ENCODE measurements at regions not wholly inside any gene's neighbourhood (a gene's known extent, or its start where the extent isn't known, plus 50 kb on each side); places are given as distances from the start of the nearest gene placed in this dataset.
"Not testable (repeated sequence)": the region's sequence is repeated elsewhere in the genome, so short reads cannot be mapped to it uniquely, and the experiment has no call there.

- DNase-seq (ENCODE audit: low read depth in 1 of 2, low spot score in 1 of 2) (no peak), FAIRE-seq (no peak), ATAC-seq (no peak)
- ChIA-PET POLR2A (no interaction called here), CTCF (no interaction called here)
- Histone ChIP-seq H3K9me3 (peaks cover 4% of the 10 kb centered on the region; the same call in 2 of the 3 replicates), H3K4me1 (no peaks in the 10 kb centered on the region), H3K4me3 (no peak overlapping the region), H3K27ac (no peak overlapping the region), H3K4me2 (no peak overlapping the region)
- no peak for TF ChIP-seq BCL3 (IDR thresholded peaks at IDR 0.05)
- TF ChIP-seq RFX5 (IDR thresholded peaks at IDR 0.05): no peak
- no peak for TF ChIP-seq EHMT2 (IDR thresholded peaks at IDR 0.05; ENCODE audit: low read depth)
- TF ChIP-seq CHD4 (IDR thresholded peaks at IDR 0.05; ENCODE audit: borderline replicate concordance): no peak
- no peak for TF ChIP-seq HEYL (CRISPR knock-in tag; IDR thresholded peaks at IDR 0.05)
- no peak for TF ChIP-seq POLR2AphosphoS2 (conservative IDR thresholded peaks at IDR 0.05; ENCODE audit: low read length)
- TF ChIP-seq NR3C1 (IDR thresholded peaks at IDR 0.05): no peak
- no peak for TF ChIP-seq USF2 (IDR thresholded peaks at IDR 0.05)
- no peak for TF ChIP-seq RCOR1 (IDR thresholded peaks at IDR 0.05; ENCODE audit: low read depth, low read length)
- TF ChIP-seq FOSB (CRISPR knock-in tag; IDR thresholded peaks at IDR 0.05): no peak
- no peak for TF ChIP-seq ZC3H11A (IDR thresholded peaks at IDR 0.05)
- no peak for TF ChIP-seq FOSL2 (IDR thresholded peaks at IDR 0.05)
- TF ChIP-seq FOSL2 (CRISPR knock-in tag; IDR thresholded peaks at IDR 0.05): no peak
- no peak for TF ChIP-seq EHF (CRISPR knock-in tag; IDR thresholded peaks at IDR 0.05)
- 58% methylated on average over 23 of the region's 25 CpGs for WGBS (ENCODE audit: missing lambda C conversion rate)
Observed at GRCh38 chr14:104307627-104308401, 169.4 kb downstream of the KIF26A start.

DNA sequence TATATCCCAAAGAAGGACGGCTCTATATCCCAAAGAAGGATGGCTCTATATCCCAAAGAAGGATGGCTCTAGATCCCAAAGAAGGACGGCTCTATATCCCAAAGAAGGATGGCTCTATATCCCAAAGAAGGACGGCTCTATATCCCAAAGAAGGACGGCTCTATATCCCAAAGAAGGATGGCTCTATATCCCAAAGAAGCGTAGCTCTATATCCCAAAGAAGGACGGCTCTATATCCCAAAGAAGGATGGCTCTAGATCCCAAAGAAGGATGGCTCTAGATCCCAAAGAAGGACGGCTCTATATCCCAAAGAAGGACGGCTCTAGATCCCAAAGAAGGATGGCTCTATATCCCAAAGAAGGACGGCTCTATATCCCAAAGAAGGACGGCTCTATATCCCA lies 170.1 kb downstream of the KIF26A start:
- POLR2A ChIA-PET; H3K9me3 ChIP-seq; DNase-seq (ENCODE audit: low read depth in 1 of 2, low spot score in 1 of 2); H3K27ac ChIP-seq; H3K4me3 ChIP-seq; ATAC-seq; H3K4me1 ChIP-seq; H3K4me2 ChIP-seq; FAIRE-seq: not testable (repeated sequence)
- CTCF ChIA-PET: interaction anchor here (0.5 kb wide), 1 partner anchor 83 kb away, joined by 3 read pairs; no protein-coding TSS in a partner anchor
- 11% methylated on average over 10 of the region's 10 CpGs for WGBS (ENCODE audit: missing lambda C conversion rate)

- no peak for TF ChIP-seq ZC3H11A (IDR thresholded peaks at IDR 0.05)
- TF ChIP-seq MYC (IDR thresholded peaks at IDR 0.05; ENCODE audit: borderline replicate concordance, low read length): no peak
- TF ChIP-seq RNF2 (IDR thresholded peaks at IDR 0.05; ENCODE audit: borderline replicate concordance, low read depth): no peak
- no peak overlapping the region for H3K27ac ChIP-seq
- FAIRE-seq (no peak), ATAC-seq (no peak), DNase-seq (ENCODE audit: low read depth in 1 of 2, low spot score in 1 of 2) (no peak)
- no peak overlapping the region for H3K4me3 ChIP-seq
- ChIA-PET CTCF (interaction anchor here (0.9 kb wide), 1 partner anchor 56 kb away, joined by 3 read pairs; no protein-coding TSS in a partner anchor), POLR2A (no interaction called here)
- H3K4me2 ChIP-seq: no peak overlapping the region
- 5% methylated on average over 4 of the region's 8 CpGs for WGBS (ENCODE audit: missing lambda C conversion rate)
- peaks cover 4% of the 10 kb centered on the region; the same call in 2 of the 3 replicates for H3K9me3 ChIP-seq
- no peaks in the 10 kb centered on the region for H3K4me1 ChIP-seq
Observed at GRCh38 chr14:104309657-104310369, 171.4 kb downstream of the KIF26A start.

- FAIRE-seq: no peak
- no peak for DNase-seq (ENCODE audit: low read depth in 1 of 2, low spot score in 1 of 2)
- WGBS (ENCODE audit: missing lambda C conversion rate): 8% methylated on average over 4 of the region's 4 CpGs
- TF ChIP-seq JUNB (IDR thresholded peaks at IDR 0.05) (no peak), CEBPB (IDR thresholded peaks at IDR 0.05) (no peak), ZC3H11A (IDR thresholded peaks at IDR 0.05) (no peak), FOSB (CRISPR knock-in tag; IDR thresholded peaks at IDR 0.05) (no peak), MAFK (IDR thresholded peaks at IDR 0.05; ENCODE audit: partially characterized antibody) (no peak), CBX2 (IDR thresholded peaks at IDR 0.05; ENCODE audit: borderline replicate concordance, low read depth) (no peak), JUN (IDR thresholded peaks at IDR 0.05) (no peak), FOSL2 (IDR thresholded peaks at IDR 0.05) (no peak), FOSL2 (CRISPR knock-in tag; IDR thresholded peaks at IDR 0.05) (no peak), CHD2 (IDR thresholded peaks at IDR 0.05; ENCODE audit: low read length, partially characterized antibody) (no peak), HDAC2 (IDR thresholded peaks at IDR 0.05) (no peak), KDM5A (IDR thresholded peaks at IDR 0.05) (no peak), ZSCAN20 (CRISPR knock-in tag; IDR thresholded peaks at IDR 0.05) (no peak), EP300 (IDR thresholded peaks at IDR 0.05) (no peak), RFX5 (IDR thresholded peaks at IDR 0.05) (no peak), CBX8 (IDR thresholded peaks at IDR 0.05) (no peak), HOXB13 (CRISPR knock-in tag; IDR thresholded peaks at IDR 0.05; ENCODE audit: low read depth) (no peak), TFCP2L1 (CRISPR knock-in tag; IDR thresholded peaks at IDR 0.05) (no peak), HOXA7 (CRISPR knock-in tag; IDR thresholded peaks at IDR 0.05) (no peak), EHMT2 (IDR thresholded peaks at IDR 0.05; ENCODE audit: low read depth) (no peak)
- Histone ChIP-seq H3K4me3 (no peak overlapping the region), H3K4me2 (no peak overlapping the region), H3K27ac (no peak overlapping the region), H3K9me3 (peaks cover 4% of the 10 kb centered on the region; the same call in 2 of the 3 replicates), H3K4me1 (no peaks in the 10 kb centered on the region)
- ATAC-seq: no peak
- POLR2A ChIA-PET: no interaction called here
- CTCF ChIA-PET: no interaction called here
Observed at GRCh38 chr14:104311358-104311757, 173.0 kb downstream of the KIF26A start.

Data from A549 (cell line).